ENCODE measurements at regions not wholly inside any gene's neighbourhood (a gene's known extent, or its start where the extent isn't known, plus 50 kb on each side); places are given as distances from the start of the nearest gene placed in this dataset.

DNA sequence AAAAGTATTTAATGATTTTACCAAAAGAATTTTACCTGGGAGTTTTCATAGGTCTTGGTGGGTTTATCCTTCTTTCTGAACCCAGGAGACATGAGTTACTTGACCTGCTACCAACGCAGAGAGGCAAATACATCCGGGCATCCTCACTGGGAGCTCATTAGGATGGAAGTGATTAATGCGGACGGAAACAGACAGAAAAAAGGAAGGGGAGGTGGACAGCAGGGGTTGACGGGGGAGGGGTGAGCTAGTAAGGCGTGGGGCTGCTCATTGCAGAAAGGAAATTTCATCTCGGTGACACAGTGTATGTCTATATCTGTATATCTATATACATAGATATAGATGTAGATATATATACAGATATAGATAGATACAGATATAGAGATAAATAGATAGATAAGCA lies 408.2 kb upstream of the ADARB2 start:
- no peak for TF ChIP-seq EZH2 (IDR thresholded peaks at IDR 0.05; ENCODE audit: borderline replicate concordance, insufficient read depth, low read depth, low read length, poor library complexity, severe bottlenecking)
- TF ChIP-seq, protein P1, sequence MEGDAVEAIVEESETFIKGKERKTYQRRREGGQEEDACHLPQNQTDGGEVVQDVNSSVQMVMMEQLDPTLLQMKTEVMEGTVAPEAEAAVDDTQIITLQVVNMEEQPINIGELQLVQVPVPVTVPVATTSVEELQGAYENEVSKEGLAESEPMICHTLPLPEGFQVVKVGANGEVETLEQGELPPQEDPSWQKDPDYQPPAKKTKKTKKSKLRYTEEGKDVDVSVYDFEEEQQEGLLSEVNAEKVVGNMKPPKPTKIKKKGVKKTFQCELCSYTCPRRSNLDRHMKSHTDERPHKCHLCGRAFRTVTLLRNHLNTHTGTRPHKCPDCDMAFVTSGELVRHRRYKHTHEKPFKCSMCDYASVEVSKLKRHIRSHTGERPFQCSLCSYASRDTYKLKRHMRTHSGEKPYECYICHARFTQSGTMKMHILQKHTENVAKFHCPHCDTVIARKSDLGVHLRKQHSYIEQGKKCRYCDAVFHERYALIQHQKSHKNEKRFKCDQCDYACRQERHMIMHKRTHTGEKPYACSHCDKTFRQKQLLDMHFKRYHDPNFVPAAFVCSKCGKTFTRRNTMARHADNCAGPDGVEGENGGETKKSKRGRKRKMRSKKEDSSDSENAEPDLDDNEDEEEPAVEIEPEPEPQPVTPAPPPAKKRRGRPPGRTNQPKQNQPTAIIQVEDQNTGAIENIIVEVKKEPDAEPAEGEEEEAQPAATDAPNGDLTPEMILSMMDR (IDR thresholded peaks at IDR 0.05): no peak

All from B cell (primary cell).